ENCODE measurements at regions not wholly inside any gene's neighbourhood (a gene's known extent, or its start where the extent isn't known, plus 50 kb on each side); places are given as distances from the start of the nearest gene placed in this dataset.

DNA sequence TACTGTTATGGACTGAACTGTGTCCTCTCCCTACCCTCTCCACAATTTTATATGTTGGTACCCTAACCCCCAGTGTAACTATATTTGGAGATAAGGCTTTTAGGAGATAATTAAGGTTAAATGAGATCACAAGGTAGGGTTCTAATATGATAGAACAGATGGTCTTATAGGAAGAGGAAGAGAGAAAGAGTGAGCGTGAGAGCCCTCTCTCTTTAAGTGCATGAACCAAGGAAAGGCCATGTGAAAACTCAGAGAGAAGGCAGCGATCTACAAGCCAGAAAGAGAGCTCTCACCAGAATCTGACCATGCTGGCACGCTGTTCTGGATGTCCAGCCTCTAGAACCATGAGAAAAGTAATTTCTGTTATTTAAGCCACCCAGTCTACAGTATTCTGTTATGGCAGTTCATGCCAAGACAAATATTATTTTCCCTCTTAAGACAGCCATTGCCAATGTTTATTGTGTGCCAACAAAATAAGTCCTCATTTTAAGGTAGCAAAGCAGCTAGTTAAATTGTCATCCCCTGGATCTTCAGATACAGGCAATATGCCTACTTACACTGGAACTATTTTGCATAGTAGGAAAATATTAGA lies 336.2 kb downstream of the MID1IP1 start:
- in situ Hi-C loops (cut with HindIII; ENCODE audit: low sequenced_read_pairs): no loop called here
- TF ChIP-seq, protein P1, sequence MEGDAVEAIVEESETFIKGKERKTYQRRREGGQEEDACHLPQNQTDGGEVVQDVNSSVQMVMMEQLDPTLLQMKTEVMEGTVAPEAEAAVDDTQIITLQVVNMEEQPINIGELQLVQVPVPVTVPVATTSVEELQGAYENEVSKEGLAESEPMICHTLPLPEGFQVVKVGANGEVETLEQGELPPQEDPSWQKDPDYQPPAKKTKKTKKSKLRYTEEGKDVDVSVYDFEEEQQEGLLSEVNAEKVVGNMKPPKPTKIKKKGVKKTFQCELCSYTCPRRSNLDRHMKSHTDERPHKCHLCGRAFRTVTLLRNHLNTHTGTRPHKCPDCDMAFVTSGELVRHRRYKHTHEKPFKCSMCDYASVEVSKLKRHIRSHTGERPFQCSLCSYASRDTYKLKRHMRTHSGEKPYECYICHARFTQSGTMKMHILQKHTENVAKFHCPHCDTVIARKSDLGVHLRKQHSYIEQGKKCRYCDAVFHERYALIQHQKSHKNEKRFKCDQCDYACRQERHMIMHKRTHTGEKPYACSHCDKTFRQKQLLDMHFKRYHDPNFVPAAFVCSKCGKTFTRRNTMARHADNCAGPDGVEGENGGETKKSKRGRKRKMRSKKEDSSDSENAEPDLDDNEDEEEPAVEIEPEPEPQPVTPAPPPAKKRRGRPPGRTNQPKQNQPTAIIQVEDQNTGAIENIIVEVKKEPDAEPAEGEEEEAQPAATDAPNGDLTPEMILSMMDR (IDR thresholded peaks at IDR 0.05; ENCODE audit: low read depth, low read length): no peak
- DNase-seq (ENCODE audit: low read depth, low spot score): no peak
- H3K4me3 ChIP-seq (ENCODE audit: low read depth, low read length): no peak overlapping the region

DNA sequence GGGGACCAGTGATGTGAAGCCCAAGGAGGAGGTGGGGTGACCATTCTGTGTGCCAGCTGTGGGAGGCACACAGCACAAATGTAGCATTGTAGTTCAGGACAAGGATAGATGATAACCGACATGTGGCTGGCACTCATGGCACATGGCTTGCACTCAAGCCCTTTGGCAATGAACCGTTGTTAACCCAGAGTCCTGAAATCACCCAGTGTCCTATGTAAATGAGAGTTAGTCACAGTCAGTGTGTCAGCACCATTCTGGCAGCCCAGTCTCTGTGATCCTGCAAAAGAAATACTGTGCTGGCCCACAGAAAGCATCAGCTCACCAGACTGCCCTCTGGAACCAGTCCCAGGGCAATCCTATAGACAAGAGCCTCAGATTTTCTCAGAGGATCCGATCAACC lies 339.3 kb downstream of the MID1IP1 start:
- TF ChIP-seq, protein P1 (IDR thresholded peaks at IDR 0.05; ENCODE audit: low read depth, low read length): no peak
- H3K4me3 ChIP-seq (ENCODE audit: low read depth, low read length): no peak overlapping the region
- no peak for DNase-seq (ENCODE audit: low read depth, low spot score)
- in situ Hi-C loops (cut with HindIII; ENCODE audit: low sequenced_read_pairs): no loop called here

DNA sequence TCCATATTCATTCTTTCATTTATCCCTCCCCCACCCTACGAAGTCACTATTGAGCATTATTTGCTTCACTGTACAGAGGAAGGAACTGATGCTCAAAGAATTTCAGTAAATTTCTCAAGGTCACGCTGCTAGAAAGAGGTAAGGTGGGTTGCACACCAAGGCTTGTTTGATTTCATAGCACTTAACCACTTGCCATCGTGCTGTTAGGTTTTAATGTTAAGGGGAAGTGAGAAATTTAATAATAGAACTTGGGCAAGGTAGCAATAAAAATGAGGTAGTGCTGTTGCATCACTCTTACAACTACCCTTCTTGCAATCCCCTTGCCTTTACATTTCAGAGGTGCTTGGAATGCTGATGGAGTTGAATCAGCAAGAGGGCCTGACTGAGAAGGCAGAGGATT lies 343.1 kb downstream of the MID1IP1 start:
- in situ Hi-C loops (cut with HindIII; ENCODE audit: low sequenced_read_pairs): no loop called here
- no peak overlapping the region for H3K4me3 ChIP-seq (ENCODE audit: low read depth, low read length)
- TF ChIP-seq, protein P1 (IDR thresholded peaks at IDR 0.05; ENCODE audit: low read depth, low read length): no peak
- no peak for DNase-seq (ENCODE audit: low read depth, low spot score)

DNA sequence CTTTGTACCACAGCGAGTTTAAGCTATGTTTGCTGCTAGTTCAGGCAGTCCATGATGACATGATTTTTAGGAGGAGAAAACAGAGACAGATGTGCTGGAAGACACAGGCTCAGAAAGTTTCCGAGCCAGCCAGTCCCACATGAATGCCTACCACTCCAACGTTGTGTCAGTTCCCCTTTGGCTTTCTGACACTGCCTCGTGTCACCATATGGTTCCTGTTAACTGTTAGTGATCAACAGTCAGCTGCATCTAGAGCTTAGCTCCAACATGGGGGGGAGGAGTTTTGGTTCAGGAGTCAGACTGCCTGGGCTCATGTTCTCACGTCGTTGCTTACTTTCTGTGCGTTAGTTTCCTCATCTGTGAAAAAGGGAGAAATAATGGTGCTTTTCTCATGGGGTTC lies 343.7 kb downstream of the MID1IP1 start:
- no peak overlapping the region for H3K4me3 ChIP-seq (ENCODE audit: low read depth, low read length)
- in situ Hi-C loops (cut with HindIII; ENCODE audit: low sequenced_read_pairs): no loop called here
- TF ChIP-seq, protein P1 (IDR thresholded peaks at IDR 0.05; ENCODE audit: low read depth, low read length): no peak
- no peak for DNase-seq (ENCODE audit: low read depth, low spot score)

DNA sequence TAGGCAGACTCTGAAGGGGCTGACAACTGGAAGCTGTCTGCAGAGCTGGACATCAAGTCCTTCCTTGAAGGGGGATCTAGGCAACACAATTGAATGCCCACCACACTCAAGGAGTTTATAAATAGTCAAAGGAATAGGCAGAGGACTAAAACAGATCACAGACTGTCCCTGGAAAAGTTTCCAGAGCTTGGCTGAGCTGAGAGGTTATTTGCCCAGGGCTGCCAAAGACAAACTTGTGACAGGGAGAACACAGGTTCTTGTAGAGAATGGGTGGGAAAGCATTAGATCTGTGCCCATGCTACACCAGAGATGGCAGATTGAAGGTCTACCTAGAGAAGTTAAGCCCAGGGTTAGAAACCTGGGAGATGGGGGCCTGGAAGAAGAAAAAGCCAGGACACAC lies 344.6 kb downstream of the MID1IP1 start:
- DNase-seq (ENCODE audit: low read depth, low spot score): no peak
- TF ChIP-seq, protein P1 (IDR thresholded peaks at IDR 0.05; ENCODE audit: low read depth, low read length): no peak
- in situ Hi-C loops (cut with HindIII; ENCODE audit: low sequenced_read_pairs): no loop called here
- no peak overlapping the region for H3K4me3 ChIP-seq (ENCODE audit: low read depth, low read length)

DNA sequence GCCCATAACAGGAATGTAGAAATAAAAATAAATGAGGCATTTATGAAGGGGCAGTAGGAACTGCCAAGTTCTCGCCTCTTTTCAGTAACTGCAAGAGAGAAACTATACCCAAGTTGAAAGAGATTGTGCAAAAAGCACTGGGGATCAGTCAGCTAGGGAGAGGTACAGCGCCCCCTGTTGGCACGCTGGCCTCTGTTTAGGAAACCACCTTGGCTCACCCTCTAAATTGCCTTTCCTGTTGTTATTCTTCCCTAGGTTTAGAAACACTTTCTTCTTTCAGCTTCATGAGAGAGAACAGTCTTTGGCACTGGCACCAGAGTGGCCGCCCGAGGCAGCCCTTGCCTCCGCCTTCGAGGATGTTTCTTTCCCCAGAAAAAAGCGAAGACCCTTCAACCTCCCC lies 348.5 kb downstream of the MID1IP1 start:
- in situ Hi-C loops (cut with HindIII; ENCODE audit: low sequenced_read_pairs): no loop called here
- H3K4me3 ChIP-seq (ENCODE audit: low read depth, low read length): no peak overlapping the region
- peak; percentile 32 for DNase-seq (ENCODE audit: low read depth, low spot score)
- TF ChIP-seq, protein P1 (IDR thresholded peaks at IDR 0.05; ENCODE audit: low read depth, low read length): peak; percentile 60

DNA sequence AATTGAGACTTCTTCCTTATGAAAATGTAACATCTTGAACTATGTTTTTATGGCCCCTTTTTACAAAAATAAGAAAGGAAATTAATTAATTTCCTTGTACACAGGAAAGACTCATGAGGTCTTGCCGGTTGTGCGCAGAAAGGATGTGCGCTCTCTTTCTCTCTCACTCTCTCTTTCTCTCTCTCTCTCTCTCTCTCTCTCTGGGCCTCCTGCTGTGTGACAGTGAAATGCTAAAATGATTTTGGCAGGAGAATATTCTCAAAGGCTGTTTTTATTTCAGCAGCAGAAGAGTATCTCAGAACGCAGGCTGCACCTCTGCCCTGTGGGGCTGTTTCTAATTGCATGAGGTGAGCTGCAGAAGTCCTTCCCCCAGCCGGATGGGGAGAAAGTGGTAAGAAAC lies 349.0 kb downstream of the MID1IP1 start:
- no peak overlapping the region for H3K4me3 ChIP-seq (ENCODE audit: low read depth, low read length)
- TF ChIP-seq, protein P1 (IDR thresholded peaks at IDR 0.05; ENCODE audit: low read depth, low read length): no peak
- in situ Hi-C loops (cut with HindIII; ENCODE audit: low sequenced_read_pairs): no loop called here
- DNase-seq (ENCODE audit: low read depth, low spot score): no peak
